IMR-90 (cell line): ENCODE measurements at regions not wholly inside any gene's neighbourhood (a gene's known extent, or its start where the extent isn't known, plus 50 kb on each side); places are given as distances from the start of the nearest gene placed in this dataset.
"Not testable (repeated sequence)": the region's sequence is repeated elsewhere in the genome, so short reads cannot be mapped to it uniquely, and the experiment has no call there.

Source experiments
- ATAC-seq: fragments of 200-7000 bp; cut with Tn5 transposase; 2 replicates; pipeline ENCODE4 v1.9.1; 2020; ENCODE audit warnings: low read depth, mild to moderate bottlenecking, moderate library complexity
- BruUV-seq: library from RNA; stranded (reverse); fragments of 400-500 nt; replicated peaks from 2 replicates; lab custom pipeline; 2021; lab: Mats Ljungman, UMichigan
- CTCF ChIA-PET: fragments of 300-600 bp; formaldehyde crosslinking; extraction: SDS; loops from one replicate; lab custom pipeline; 2021; ENCODE audit warnings: antibody characterized with exemption; lab: Yijun Ruan, JAX
- POLR2A ChIA-PET: fragments of 300-600 bp; sonication (Branson Sonifier 250); formaldehyde crosslinking; loops from one replicate; lab custom pipeline; 2022; ENCODE audit warnings: antibody characterized with exemption; ENCODE audit not compliant: unreplicated experiment; lab: Charles Lee
- DNase-seq: peaks from one replicate; pipeline ENCODE4 v3.0.0; 2013
- H2AFZ ChIP-seq: replicated peaks from 2 replicates; pipeline ENCODE3; 2013; ENCODE audit warnings: low read length, mild to moderate bottlenecking; ENCODE audit not compliant: poor library complexity
- H2AK5ac ChIP-seq: 2 replicates; pipeline ENCODE4 v1.6.1; 2013; ENCODE audit warnings: low read depth, low read length, inconsistent platforms
- H2AK9ac ChIP-seq: replicated peaks from 2 replicates; pipeline ENCODE3; 2013; ENCODE audit warnings: mild to moderate bottlenecking, low read depth, low read length, moderate library complexity; ENCODE audit not compliant: poor library complexity
- H2BK120ac ChIP-seq: 2 replicates; pipeline ENCODE4 v1.6.1; 2013; ENCODE audit warnings: low read depth, low read length, inconsistent platforms
- H2BK15ac ChIP-seq: 3 replicates; pipeline ENCODE4 v1.6.1; 2013; ENCODE audit warnings: low read depth, low read length, inconsistent platforms
- H2BK20ac ChIP-seq: 2 replicates; pipeline ENCODE4 v1.6.1; 2013; ENCODE audit warnings: low read depth, mild to moderate bottlenecking, inconsistent platforms, low read length, moderate library complexity
- H2BK5ac ChIP-seq: 2 replicates; pipeline ENCODE4 v1.6.1; 2013; ENCODE audit warnings: mild to moderate bottlenecking, low read depth, low read length, inconsistent platforms; ENCODE audit not compliant: poor library complexity, severe bottlenecking
- H3K14ac ChIP-seq: replicated peaks from 2 replicates; pipeline ENCODE4 v1.6.1; 2013; ENCODE audit warnings: low read depth, low read length, inconsistent platforms
- H3K18ac ChIP-seq: 2 replicates; pipeline ENCODE4 v1.6.1; 2013; ENCODE audit warnings: low read depth, low read length, control low read depth
- H3K23ac ChIP-seq: 2 replicates; pipeline ENCODE4 v1.6.1; 2013; ENCODE audit warnings: low read depth, low read length, inconsistent platforms
- H3K27ac ChIP-seq: 2 replicates; pipeline ENCODE4 v1.5.1; 2013; ENCODE audit warnings: mild to moderate bottlenecking, control low read depth, low read length; ENCODE audit not compliant: insufficient read depth
- H3K27me3 ChIP-seq: 2 replicates; pipeline ENCODE4 v1.6.1; 2013; ENCODE audit warnings: low read length; ENCODE audit not compliant: control insufficient read depth, insufficient read depth
- H3K36me3 ChIP-seq: 2 replicates; pipeline ENCODE4 v1.6.1; 2013; ENCODE audit warnings: low read length, mixed read lengths; ENCODE audit not compliant: control insufficient read depth, insufficient read depth
- H3K4ac ChIP-seq: 2 replicates; pipeline ENCODE4 v1.6.1; 2013; ENCODE audit warnings: low read depth, low read length, inconsistent platforms
- H3K4me1 ChIP-seq: 2 replicates; pipeline ENCODE4 v1.6.1; 2013; ENCODE audit warnings: low read length, mixed read lengths; ENCODE audit not compliant: control insufficient read depth, insufficient read depth
- H3K4me2 ChIP-seq: 2 replicates; pipeline ENCODE4 v1.6.1; 2013; ENCODE audit warnings: low read depth, mild to moderate bottlenecking, control low read depth, low read length, moderate library complexity
- H3K4me3 ChIP-seq: 2 replicates; pipeline ENCODE4 v1.5.1; 2013; ENCODE audit warnings: low read depth, mild to moderate bottlenecking, control low read depth, low read length, moderate library complexity; ENCODE audit not compliant: insufficient read depth
- H3K56ac ChIP-seq: 2 replicates; pipeline ENCODE4 v1.6.1; 2013; ENCODE audit warnings: low read length, inconsistent platforms; ENCODE audit not compliant: insufficient read depth; ENCODE audit errors: extremely low read depth
- H3K79me1 ChIP-seq, 2 experiments: 2 replicates each; pipeline ENCODE4 v1.6.1; 2013; ENCODE audit warnings: low read length in 2 of 2, inconsistent platforms in 1 of 2, low read depth in 1 of 2
- H3K9ac ChIP-seq: 2 replicates; pipeline ENCODE4 v1.6.1; 2013; ENCODE audit warnings: low read depth, low read length, control low read depth
- H3K9me1 ChIP-seq: 2 replicates; pipeline ENCODE4 v1.6.1; 2013; ENCODE audit warnings: low read length, inconsistent platforms; ENCODE audit not compliant: insufficient read depth
- H3K9me3 ChIP-seq: 2 replicates; pipeline ENCODE4 v1.6.1; 2013; ENCODE audit warnings: low read length; ENCODE audit not compliant: control insufficient read depth, insufficient read depth
- H4K20me1 ChIP-seq: 2 replicates; pipeline ENCODE4 v1.6.1; 2013; ENCODE audit warnings: low read length, inconsistent platforms; ENCODE audit not compliant: insufficient read depth
- H4K5ac ChIP-seq: 2 replicates; pipeline ENCODE4 v1.6.1; 2013; ENCODE audit warnings: mild to moderate bottlenecking, low read depth, low read length, control low read depth
- H4K8ac ChIP-seq, 2 experiments: 2 replicates each; pipeline ENCODE4 v1.6.1; 2013; ENCODE audit warnings: low read depth in 2 of 2, low read length in 2 of 2, control low read depth in 1 of 2, inconsistent platforms in 1 of 2
- H4K91ac ChIP-seq: 2 replicates; pipeline ENCODE4 v1.6.1; 2013; ENCODE audit warnings: low read depth, low read length, inconsistent platforms; ENCODE audit not compliant: insufficient read depth
- WGBS, 2 experiments: methylation state at CpG; one replicate each; pipeline versions ENCODE4 v1.1.5 to v1.1.7; 2013; ENCODE audit warnings: missing lambda C conversion rate in 2 of 2; ENCODE audit not compliant: insufficient read length in 1 of 2; ENCODE audit errors: extremely low coverage in 2 of 2; 5-methylcytosine and 5-hydroxymethylcytosine counted together
- dilution Hi-C: fragments of 300-500 bp; cut with HindIII; formaldehyde crosslinking; loops from one replicate; pipeline ENCODE4 v1.14.3; 2018; ENCODE audit warnings: low sequenced_read_pairs; ENCODE audit not compliant: unreplicated experiment
- in situ Hi-C: fragments of 300-500 bp; cut with MboI; formaldehyde crosslinking; loops from 3 replicates; pipeline ENCODE4 v1.14.3; 2019; ENCODE audit warnings: low sequenced_read_pairs, inconsistent platforms, mixed read lengths
- intact Hi-C: fragments of 100-400 bp; cut with micrococcal nuclease; formaldehyde crosslinking; loops from 2 replicates; pipeline ENCODE4 v1.10.0; 2022

DNA sequence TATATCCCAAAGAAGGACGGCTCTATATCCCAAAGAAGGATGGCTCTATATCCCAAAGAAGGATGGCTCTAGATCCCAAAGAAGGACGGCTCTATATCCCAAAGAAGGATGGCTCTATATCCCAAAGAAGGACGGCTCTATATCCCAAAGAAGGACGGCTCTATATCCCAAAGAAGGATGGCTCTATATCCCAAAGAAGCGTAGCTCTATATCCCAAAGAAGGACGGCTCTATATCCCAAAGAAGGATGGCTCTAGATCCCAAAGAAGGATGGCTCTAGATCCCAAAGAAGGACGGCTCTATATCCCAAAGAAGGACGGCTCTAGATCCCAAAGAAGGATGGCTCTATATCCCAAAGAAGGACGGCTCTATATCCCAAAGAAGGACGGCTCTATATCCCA, 170.1 kb downstream of the KIF26A start:
- not testable (repeated sequence) for BruUV-seq, DNase-seq

More for the DNA sequence above, 170.1 kb downstream of the KIF26A start:
- H3K4me2 ChIP-seq, H3K56ac ChIP-seq, H2BK15ac ChIP-seq, H3K4me1 ChIP-seq, H3K79me1 ChIP-seq, H4K8ac ChIP-seq, ATAC-seq, POLR2A ChIA-PET, H3K27me3 ChIP-seq, H4K5ac ChIP-seq, H2AFZ ChIP-seq, H3K9ac ChIP-seq, H3K4ac ChIP-seq, H2BK120ac ChIP-seq, H2BK20ac ChIP-seq, CTCF ChIA-PET, H3K9me1 ChIP-seq, H4K91ac ChIP-seq, in situ Hi-C loops, H4K20me1 ChIP-seq, H3K36me3 ChIP-seq, H3K18ac ChIP-seq, H2AK9ac ChIP-seq, H3K23ac ChIP-seq, H3K27ac ChIP-seq, dilution Hi-C loops, H3K4me3 ChIP-seq, H2BK5ac ChIP-seq, H3K14ac ChIP-seq, intact Hi-C loops, H2AK5ac ChIP-seq: not testable (repeated sequence)
- 20% methylated on average over 1 of the region's 10 CpGs; no CpG with 5 or more reads in 1 of the 2 experiments for WGBS, 2 experiments
- peaks cover 56% of the 10 kb centered on the region for H3K9me3 ChIP-seq
